Thyroid gland (tissue), 4 donors: ENCODE measurements at regions not wholly inside any gene's neighbourhood (a gene's known extent, or its start where the extent isn't known, plus 50 kb on each side); places are given as distances from the start of the nearest gene placed in this dataset.

Experiments used
- DNase-seq, 2 donors: peaks; one replicate each; pipeline ENCODE4 v3.0.0-alpha.2; 2019
- H3K27ac ChIP-seq, 3 donors: fragments of 200-600 bp; sonication (generic); 1 replicate in 2 of 3; 2 replicates in 1 of 3; pipeline ENCODE4 v1.5.1; 2016 to 2019; ENCODE audit warnings: mild to moderate bottlenecking in 1 of 3, moderate library complexity in 1 of 3
- H3K27me3 ChIP-seq: fragments of 200-600 bp; sonication (generic); one replicate; pipeline ENCODE4 v1.5.1; 2019
- H3K36me3 ChIP-seq, 2 donors: fragments of 200-600 bp; sonication (generic); one replicate each; pipeline ENCODE4 v1.5.1; 2016 to 2019
- H3K4me1 ChIP-seq, 2 donors: fragments of 200-600 bp; sonication (generic); one replicate each; pipeline ENCODE4 v1.5.1; 2017 to 2019
- H3K4me3 ChIP-seq, 3 donors: fragments of 200-600 bp; sonication (generic); replicated peaks in 1 of 3; 1 replicate in 2 of 3; 2 replicates in 1 of 3; pipeline ENCODE4 v1.5.1; 2016; ENCODE audit warnings: mild to moderate bottlenecking in 1 of 3
- H3K9me3 ChIP-seq: fragments of 200-600 bp; sonication (generic); one replicate; pipeline ENCODE4 v1.5.1; 2017
- CTCF ChIP-seq, 6 experiments: fragments of 200-600 bp in 3 of 6; fragments of 450-650 bp in 3 of 6; sonication (generic) in 3 of 6; IDR thresholded peaks; one replicate each; pipeline ENCODE4 v1.5.1; 2016 to 2019; ENCODE audit warnings: antibody characterized with exemption in 6 of 6, mild to moderate bottlenecking in 2 of 6, inconsistent platforms in 1 of 6, moderate library complexity in 1 of 6
- POLR2A ChIP-seq, 2 donors: fragments of 450-650 bp; IDR thresholded peaks; one replicate each; pipeline ENCODE4 v1.6.1; 2017; ENCODE audit warnings: antibody characterized with exemption in 2 of 2, mild to moderate bottlenecking in 2 of 2, moderate library complexity in 1 of 2
- WGBS, 2 donors: methylation state at CpG; one replicate each; pipeline ENCODE4 v1.1.5; 2017; 5-methylcytosine and 5-hydroxymethylcytosine counted together
- intact Hi-C: fragments of 100-400 bp; cut with DNase I; formaldehyde crosslinking; loops from one replicate; pipeline ENCODE4 v1.15.1; 2023

GRCh38 chr13:70789751-70790150, 681.5 kb upstream of the KLHL1 start:
- Histone ChIP-seq H3K27me3 (no peaks in the 10 kb centered on the region), H3K4me1 (no peaks in the 10 kb centered on the region), H3K27ac (no peak overlapping the region), H3K9me3 (no peaks in the 10 kb centered on the region), H3K36me3 (no peaks in the 10 kb centered on the region), H3K4me3 (no peak overlapping the region)
- no peak for DNase-seq
- TF ChIP-seq POLR2A (IDR thresholded peaks at IDR 0.05) (no peak), CTCF (IDR thresholded peaks at IDR 0.05) (no peak)
- intact Hi-C loops, result no loop called here

GRCh38 chr13:70788074-70788473, 679.8 kb upstream of the KLHL1 start:
- intact Hi-C loops, result no loop called here
- TF ChIP-seq CTCF (IDR thresholded peaks at IDR 0.05) (no peak), POLR2A (IDR thresholded peaks at IDR 0.05) (no peak)

GRCh38 chr13:70784207-70784989, 676.1 kb upstream of the KLHL1 start:
- Histone ChIP-seq H3K36me3 (no peaks in the 10 kb centered on the region), H3K9me3 (no peaks in the 10 kb centered on the region), H3K4me3 (no peak overlapping the region), H3K27me3 (no peaks in the 10 kb centered on the region), H3K27ac (no peak overlapping the region), H3K4me1 (no peaks in the 10 kb centered on the region)
- intact Hi-C loops, result no loop called here
- TF ChIP-seq CTCF (IDR thresholded peaks at IDR 0.05) (no peak), POLR2A (IDR thresholded peaks at IDR 0.05) (no peak)
- WGBS, 2 donors, result 86 to 93% methylated on average over 3 of the region's 3 CpGs
- no peak for DNase-seq

More at GRCh38 chr13:70788074-70788473, 679.8 kb upstream of the KLHL1 start:
- Histone ChIP-seq H3K9me3 (no peaks in the 10 kb centered on the region), H3K27me3 (no peaks in the 10 kb centered on the region), H3K4me3 (no peak overlapping the region), H3K27ac (no peak overlapping the region), H3K36me3 (no peaks in the 10 kb centered on the region), H3K4me1 (no peaks in the 10 kb centered on the region)
- no peak for DNase-seq
- 52 to 58% methylated on average over 3 of the region's 3 CpGs for WGBS, 2 donors

GRCh38 chr13:70769817-70770216, 661.6 kb upstream of the KLHL1 start:
- no peak for DNase-seq
- intact Hi-C loops, result no loop called here
- H3K4me1 ChIP-seq, result no peaks in the 10 kb centered on the region
- 67 to 72% methylated on average over 1 of the region's 1 CpG for WGBS, 2 donors
- no peak overlapping the region for H3K4me3 ChIP-seq
- no peaks in the 10 kb centered on the region for H3K9me3 ChIP-seq
- no peak for TF ChIP-seq CTCF (IDR thresholded peaks at IDR 0.05)
- TF ChIP-seq POLR2A (IDR thresholded peaks at IDR 0.05), result no peak
- H3K36me3 ChIP-seq, result no peaks in the 10 kb centered on the region
- H3K27me3 ChIP-seq, result no peaks in the 10 kb centered on the region
- H3K27ac ChIP-seq, result no peak overlapping the region

GRCh38 chr13:70758932-70759331, 650.7 kb upstream of the KLHL1 start:
- TF ChIP-seq POLR2A (IDR thresholded peaks at IDR 0.05) (no peak), CTCF (IDR thresholded peaks at IDR 0.05) (no peak)
- H3K9me3 ChIP-seq, result no peaks in the 10 kb centered on the region
- no peak overlapping the region for H3K27ac ChIP-seq
- no peak overlapping the region for H3K4me3 ChIP-seq
- 89 to 91% methylated on average over 4 of the region's 4 CpGs for WGBS, 2 donors
- H3K36me3 ChIP-seq, result no peaks in the 10 kb centered on the region
- DNase-seq, result no peak
- no peaks in the 10 kb centered on the region for H3K27me3 ChIP-seq
- H3K4me1 ChIP-seq, result no peaks in the 10 kb centered on the region
- intact Hi-C loops, result no loop called here
